GM18873 (cell line): ENCODE measurements at regions not wholly inside any gene's neighbourhood (a gene's known extent, or its start where the extent isn't known, plus 50 kb on each side); places are given as distances from the start of the nearest gene placed in this dataset.

Source experiments
- ATAC-seq: cut with Tn5 transposase; IDR thresholded peaks from one replicate; pipeline ENCODE4 v1.9.1; 2021; ENCODE audit warnings: mild to moderate bottlenecking, moderate library complexity, moderate number of reproducible peaks; ENCODE audit not compliant: unreplicated experiment, low FRiP score

- ATAC-seq, result no peak
Measured at GRCh38 chr2:19141234-19142004, 217.0 kb downstream of the OSR1 start.

GRCh38 chr2:19140463-19141208, 217.8 kb downstream of the OSR1 start:
- no peak for ATAC-seq

GRCh38 chr2:19139386-19139785, 219.0 kb downstream of the OSR1 start:
- no peak for ATAC-seq

DNA sequence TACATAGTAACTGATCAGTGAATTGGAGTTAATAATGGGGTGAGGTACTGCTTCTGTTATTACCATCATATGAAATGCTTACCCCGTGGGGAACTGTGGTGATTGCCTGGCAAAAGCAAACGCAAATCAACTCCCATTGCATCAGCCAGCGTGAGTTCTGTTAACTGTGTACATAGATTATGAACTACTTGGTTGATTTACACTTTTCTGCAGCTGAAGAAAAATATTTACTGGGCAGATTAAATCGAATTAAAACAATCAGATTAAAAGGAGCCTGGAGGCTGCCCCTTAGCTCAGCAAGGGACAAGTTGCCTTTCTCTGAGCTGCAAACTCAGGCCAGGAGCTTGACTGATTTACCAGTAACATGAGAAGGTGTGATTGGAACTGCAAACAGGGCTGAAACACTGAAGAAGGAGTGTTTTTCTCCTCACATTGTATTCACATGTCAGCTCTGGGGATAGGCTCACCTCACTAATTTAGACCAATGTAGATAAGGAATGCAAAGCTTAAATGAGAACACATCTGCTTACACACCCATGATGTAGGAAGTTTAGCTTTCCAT, 220.1 kb downstream of the OSR1 start:
- ATAC-seq, result no peak

DNA sequence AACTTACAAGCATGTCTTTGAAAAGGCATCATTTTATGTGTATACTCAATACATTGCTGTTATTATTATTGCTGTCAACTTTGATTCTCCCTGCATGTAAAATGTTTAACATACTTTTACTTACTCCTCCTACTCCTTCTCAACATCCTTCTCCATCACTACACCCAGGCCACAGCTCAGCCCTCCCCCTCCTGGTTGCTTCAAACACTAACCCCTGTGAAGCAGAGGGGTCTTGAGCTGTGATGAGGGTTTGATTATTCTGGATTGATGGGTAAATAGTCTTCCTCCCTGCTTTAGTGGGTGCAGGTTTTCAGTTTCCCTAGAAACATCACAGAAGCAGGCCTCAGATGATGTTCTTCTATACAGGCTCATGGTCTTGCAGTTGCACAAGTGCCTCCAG, 221.0 kb downstream of the OSR1 start:
- no peak for ATAC-seq

DNA sequence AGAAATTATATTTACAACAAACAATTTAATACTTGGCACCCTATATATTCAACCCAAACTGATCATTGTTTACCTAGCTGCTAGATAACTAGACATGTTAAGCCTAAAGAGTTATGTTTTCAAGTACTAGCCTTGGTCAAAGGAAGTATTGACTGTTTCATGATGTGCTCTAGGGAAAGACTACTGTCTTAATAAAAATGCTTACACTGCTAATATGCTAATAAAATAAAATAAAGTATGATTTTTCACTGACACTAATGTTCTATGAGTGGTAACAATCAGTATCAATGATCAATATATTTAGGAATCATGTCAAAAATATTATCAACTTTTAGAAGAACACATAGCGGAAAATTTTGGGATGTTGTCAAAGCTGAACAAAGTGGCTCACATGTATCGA, 225.5 kb downstream of the OSR1 start:
- ATAC-seq, result no peak

DNA sequence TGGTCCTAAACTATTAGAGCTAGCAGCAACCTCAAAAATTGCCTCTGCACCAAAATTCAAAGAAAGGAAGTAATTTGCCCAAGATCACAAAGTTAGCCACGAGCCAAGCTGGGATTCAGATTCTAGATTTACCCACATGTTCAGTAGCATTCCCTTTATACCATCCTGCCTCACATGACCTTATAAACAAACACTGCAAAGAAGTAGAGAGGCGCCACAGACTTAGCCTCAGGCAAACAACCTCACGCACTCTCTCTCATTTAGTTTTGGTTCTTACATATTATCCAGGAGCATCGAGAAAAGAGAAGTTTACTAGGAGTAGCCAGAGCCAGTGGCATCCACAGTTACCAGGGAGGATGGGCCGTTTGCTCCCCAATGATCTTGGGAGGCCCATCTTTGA, 226.6 kb downstream of the OSR1 start:
- no peak for ATAC-seq

DNA sequence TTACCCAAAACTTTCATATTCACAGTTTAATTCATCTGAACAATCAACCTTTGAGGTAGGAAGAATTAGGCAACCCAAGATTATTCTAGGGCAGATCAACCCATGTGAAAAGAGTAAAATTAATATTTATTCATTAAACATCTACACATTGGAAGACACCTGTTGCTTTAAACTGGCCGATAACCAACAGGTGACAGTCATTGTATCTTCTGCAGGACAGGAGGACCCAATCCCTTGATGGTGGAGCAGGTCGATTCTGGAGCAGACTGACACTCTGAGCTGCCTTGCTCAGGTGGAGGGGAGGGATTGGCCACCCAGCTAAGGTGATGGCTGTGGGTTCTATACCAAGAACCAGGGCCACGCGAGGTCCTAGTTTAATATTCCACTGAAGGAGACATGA, 230.3 kb downstream of the OSR1 start:
- ATAC-seq, result no peak

- ATAC-seq, result no peak
Measured at GRCh38 chr2:19127616-19128015, 230.8 kb downstream of the OSR1 start.

- ATAC-seq, result no peak
Measured at GRCh38 chr2:19125901-19126680, 232.3 kb downstream of the OSR1 start.

GRCh38 chr2:19124135-19124534, 234.3 kb downstream of the OSR1 start:
- ATAC-seq, result no peak

- ATAC-seq, result no peak
Measured at GRCh38 chr2:19123556-19123955, 234.9 kb downstream of the OSR1 start.

DNA sequence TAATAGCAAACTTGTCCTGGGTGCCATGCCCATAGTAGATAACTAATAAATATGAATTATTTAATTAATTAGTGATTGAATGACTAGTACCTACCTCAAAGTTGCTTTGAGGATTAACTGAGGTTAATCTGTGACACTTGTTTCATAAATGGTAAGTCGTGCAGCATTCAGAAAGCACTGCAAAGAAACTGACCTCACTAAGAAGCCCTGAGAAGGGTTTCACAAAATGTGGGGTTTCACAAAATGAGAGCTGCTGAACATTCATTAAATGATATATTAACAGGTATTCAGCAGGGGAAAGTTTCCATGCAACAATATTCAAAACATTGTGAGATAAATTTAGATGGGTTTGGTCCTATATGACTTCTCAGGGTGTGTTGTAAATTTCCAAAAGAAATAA, 236.2 kb downstream of the OSR1 start:
- ATAC-seq, result no peak

GRCh38 chr2:19120941-19121750, 237.3 kb downstream of the OSR1 start:
- no peak for ATAC-seq

DNA sequence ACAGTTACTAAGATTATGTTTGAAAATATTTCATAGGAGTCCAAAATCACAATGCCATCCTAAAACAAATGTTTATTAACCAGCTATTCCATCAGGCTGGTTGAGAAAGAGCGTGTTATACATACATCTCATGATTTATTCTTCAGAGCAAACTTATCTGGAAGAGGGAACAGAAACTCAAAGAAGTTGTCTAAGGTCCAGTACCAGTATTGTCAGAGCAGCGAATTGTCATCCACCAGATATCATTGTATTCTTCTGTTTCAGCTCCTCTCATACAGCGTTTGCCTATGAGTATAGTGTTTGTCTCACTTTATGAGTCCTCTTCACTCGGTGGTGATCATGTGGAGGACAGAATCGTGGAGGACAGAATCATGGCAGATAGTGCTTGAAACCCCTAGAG, 238.2 kb downstream of the OSR1 start:
- no peak for ATAC-seq

DNA sequence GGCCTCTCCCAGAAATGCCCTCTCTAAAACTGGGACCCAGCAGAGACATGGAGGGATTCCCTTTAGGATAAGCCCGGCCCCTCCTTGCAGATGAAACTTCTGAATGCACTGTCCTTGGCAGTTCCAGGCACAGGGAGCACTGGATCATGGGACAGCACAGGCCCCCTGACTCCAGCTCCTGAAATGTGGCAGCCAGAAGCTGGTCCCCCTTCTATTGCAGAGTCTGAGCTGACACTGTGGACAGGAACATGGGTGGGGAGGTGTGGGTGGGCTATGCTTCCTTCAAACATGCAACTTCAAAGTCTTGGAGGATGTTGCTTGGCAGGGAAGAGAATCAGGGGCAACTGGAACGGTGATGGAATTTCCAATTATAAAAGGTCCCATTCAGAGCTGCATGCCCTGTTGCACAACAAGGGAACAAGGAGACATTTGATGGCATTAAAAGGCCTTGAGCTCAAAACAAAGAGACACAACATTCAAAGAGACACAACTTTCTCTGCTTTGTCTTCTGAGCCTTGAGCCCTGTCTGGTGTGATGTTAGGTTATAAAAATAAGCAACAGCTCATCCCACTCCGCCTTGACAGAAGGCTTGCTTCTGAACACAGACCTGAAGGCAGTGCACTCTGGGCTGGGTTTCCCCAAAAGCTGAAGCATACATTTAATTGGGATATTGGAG, 239.0 kb downstream of the OSR1 start:
- ATAC-seq, result no peak

DNA sequence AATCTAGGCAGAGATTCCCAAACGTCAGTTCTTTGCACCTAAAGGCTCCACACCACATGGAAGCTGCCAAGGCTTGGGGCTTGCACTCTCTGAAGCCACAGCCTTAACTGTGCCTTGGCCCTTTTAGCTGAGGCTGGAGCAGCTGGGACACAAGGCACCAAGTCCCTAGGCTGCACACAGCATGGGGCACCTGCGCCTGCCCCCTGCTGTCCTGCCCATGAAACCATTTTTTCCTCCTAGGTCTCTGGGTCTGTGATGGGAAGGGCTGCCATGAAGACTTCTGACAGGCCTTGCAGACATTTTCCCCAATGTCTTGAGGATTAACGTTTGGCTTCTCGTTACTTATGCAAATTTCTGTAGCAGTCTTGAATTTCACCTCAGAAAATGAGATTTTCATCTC, 241.5 kb downstream of the OSR1 start:
- no peak for ATAC-seq

DNA sequence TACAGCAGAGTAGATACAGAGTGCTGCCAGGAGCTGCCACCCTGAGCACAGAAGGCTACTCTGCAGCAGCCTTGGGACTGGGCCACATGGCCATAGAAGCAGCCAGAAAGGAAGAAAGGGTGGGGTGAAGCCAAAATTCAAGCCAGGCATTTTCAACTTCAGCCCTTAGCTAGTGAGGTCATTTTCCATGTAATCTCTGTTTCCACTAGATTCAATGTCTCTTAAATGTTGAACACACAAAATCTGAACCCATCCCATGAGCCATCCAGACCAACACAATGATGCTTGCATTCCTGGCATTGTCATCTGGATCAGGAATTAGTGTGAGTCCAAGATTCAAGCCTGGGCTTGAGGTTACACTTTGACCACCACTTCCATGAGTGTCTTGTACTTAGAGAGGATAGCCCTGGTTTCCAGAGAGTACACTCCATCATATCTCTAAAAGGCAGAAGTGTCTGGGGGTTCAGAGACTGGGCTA, 243.6 kb downstream of the OSR1 start:
- ATAC-seq, result no peak

- no peak for ATAC-seq
Measured at GRCh38 chr2:19114126-19114525, 244.3 kb downstream of the OSR1 start.
